Endothelial cell of umbilical vein (primary cell): ENCODE measurements at regions not wholly inside any gene's neighbourhood (a gene's known extent, or its start where the extent isn't known, plus 50 kb on each side); places are given as distances from the start of the nearest gene placed in this dataset.

ENCODE experiments used
- BruUV-seq: library from RNA; stranded (reverse); fragments of 400-500 nt; replicated peaks from 2 replicates; lab custom pipeline; 2021; lab: Mats Ljungman, UMichigan
- CTCF ChIA-PET: fragments of 300-600, 350-600 bp; sonication (Branson Sonifier 250); formaldehyde crosslinking; loops from one replicate; lab custom pipeline; 2021; ENCODE audit warnings: antibody characterized with exemption, inconsistent platforms; lab: Charles Lee
- POLR2A ChIA-PET: fragments of 300-600, 350-600 bp; sonication (Branson Sonifier 250); formaldehyde crosslinking; loops from one replicate; lab custom pipeline; 2021; ENCODE audit warnings: antibody characterized with exemption, inconsistent platforms; lab: Charles Lee
- DNase-seq: peaks from one replicate; pipeline ENCODE4 v3.0.0-alpha.2; 2011; ENCODE audit warnings: low read depth, low spot score
- FAIRE-seq: peaks from 2 replicates; lab custom pipeline; 2011; peaks lifted over from hg19 to GRCh38; lab: Jason Lieb, UNC
- H2AFZ ChIP-seq: 2 replicates; pipeline ENCODE4 v1.6.0; 2012; ENCODE audit warnings: low read depth, low read length, control low read depth, inconsistent platforms
- H3K27ac ChIP-seq: 2 replicates; pipeline ENCODE4 v1.5.1; 2011; ENCODE audit warnings: low read depth, mild to moderate bottlenecking, control low read depth, low read length, moderate library complexity; ENCODE audit not compliant: insufficient read depth
- H3K27me3 ChIP-seq, 2 experiments: 2 replicates each; pipeline versions ENCODE4 v1.6.0 to v1.6.1; 2011; ENCODE audit warnings: low read length in 2 of 2, mixed read lengths in 1 of 2; ENCODE audit not compliant: control insufficient read depth in 2 of 2, insufficient read depth in 2 of 2
- H3K36me3 ChIP-seq, 2 experiments: 2 replicates in 1 of 2; 3 replicates in 1 of 2; pipeline ENCODE4 v1.5.1; 2011; ENCODE audit warnings: low read length in 2 of 2, mild to moderate bottlenecking in 1 of 2, moderate library complexity in 1 of 2; ENCODE audit not compliant: control insufficient read depth in 2 of 2, insufficient read depth in 2 of 2; ENCODE audit errors: extremely low read depth in 1 of 2
- H3K4me1 ChIP-seq: 3 replicates; pipeline ENCODE4 v1.5.1; 2011; ENCODE audit warnings: mild to moderate bottlenecking, low read length; ENCODE audit not compliant: control insufficient read depth, insufficient read depth; ENCODE audit errors: extremely low read depth
- H3K4me2 ChIP-seq: 2 replicates; pipeline ENCODE4 v1.6.1; 2011; ENCODE audit warnings: low read length, control low read depth, mixed read lengths; ENCODE audit not compliant: insufficient read depth
- H3K4me3 ChIP-seq, 3 experiments: fragments of 200-600 bp in 1 of 3; sonication (generic), shearing (Covaris generic) in 1 of 3; replicated peaks in 1 of 3; 2 replicates each; pipeline ENCODE4 v1.5.1; 2011 to 2016; ENCODE audit warnings: control low read depth in 3 of 3, low read length in 3 of 3, mild to moderate bottlenecking in 2 of 3, inconsistent platforms in 1 of 3, low read depth in 1 of 3, moderate library complexity in 1 of 3; ENCODE audit not compliant: insufficient read depth in 1 of 3
- H3K79me2 ChIP-seq: 2 replicates; pipeline ENCODE4 v1.6.0; 2012; ENCODE audit warnings: low read length, inconsistent platforms; ENCODE audit not compliant: control insufficient read depth, insufficient read depth
- H3K9ac ChIP-seq: replicated peaks from 2 replicates; pipeline ENCODE3; 2011; ENCODE audit warnings: low read length, control low read depth; ENCODE audit not compliant: insufficient read depth; ENCODE audit errors: extremely low read depth
- H3K9me1 ChIP-seq: replicated peaks from 3 replicates; pipeline ENCODE4 v1.6.0; 2011; ENCODE audit warnings: mild to moderate bottlenecking, low read length; ENCODE audit not compliant: control insufficient read depth, insufficient read depth; ENCODE audit errors: extremely low read depth
- H3K9me3 ChIP-seq: replicated peaks from 2 replicates; pipeline ENCODE4 v1.5.1; 2012; ENCODE audit warnings: low read length, inconsistent platforms; ENCODE audit not compliant: control insufficient read depth, insufficient read depth
- H4K20me1 ChIP-seq: replicated peaks from 2 replicates; pipeline ENCODE3; 2011; ENCODE audit warnings: mild to moderate bottlenecking, low read length; ENCODE audit not compliant: control insufficient read depth, insufficient read depth; ENCODE audit errors: extremely low read depth
- EZH2 ChIP-seq: IDR thresholded peaks from 2 replicates; pipeline ENCODE4 v1.6.1; 2012; ENCODE audit warnings: borderline replicate concordance, low read depth, mild to moderate bottlenecking, moderate library complexity, low read length, inconsistent platforms; ENCODE audit not compliant: severe bottlenecking
- FOS ChIP-seq: IDR thresholded peaks from 2 replicates; pipeline ENCODE4 v1.6.1; 2011; ENCODE audit warnings: mild to moderate bottlenecking, low read length, moderate library complexity, borderline replicate concordance; ENCODE audit not compliant: insufficient read depth
- GATA2 ChIP-seq: IDR thresholded peaks from 2 replicates; pipeline ENCODE4 v1.7.0; 2011; ENCODE audit warnings: low read depth, mild to moderate bottlenecking, moderate library complexity, mixed read lengths, low read length; ENCODE audit not compliant: insufficient read length, insufficient read depth
- JUN ChIP-seq: IDR thresholded peaks from 2 replicates; pipeline ENCODE4 v1.6.1; 2011; ENCODE audit warnings: borderline replicate concordance, low read depth; ENCODE audit not compliant: insufficient read length, insufficient read depth
- MYC ChIP-seq: IDR thresholded peaks from one replicate; pipeline ENCODE4 v1.6.1; 2011; ENCODE audit warnings: mild to moderate bottlenecking, low read depth, low read length
- POLR2A ChIP-seq: IDR thresholded peaks from 2 replicates; pipeline ENCODE4 v1.6.1; 2012; ENCODE audit warnings: low read depth, mild to moderate bottlenecking, control low read depth, low read length
- POLR2AphosphoS5 ChIP-seq: IDR thresholded peaks from 2 replicates; pipeline ENCODE4 v1.6.1; 2012; ENCODE audit warnings: low read depth, mild to moderate bottlenecking, control low read depth, low read length, moderate library complexity; ENCODE audit not compliant: insufficient read depth
- dilution Hi-C: fragments of 300-500 bp; cut with MboI; formaldehyde crosslinking; loops from one replicate; pipeline ENCODE4 v1.15.0; 2019; ENCODE audit warnings: low sequenced_read_pairs; ENCODE audit not compliant: extremely low pct_ligation_motif_present
- intact Hi-C: fragments of 100-400 bp; cut with micrococcal nuclease; formaldehyde crosslinking; loops from one replicate; pipeline ENCODE4 v1.10.0; 2022
- TF ChIP-seq, protein P1 (sequence below), 2 donors: IDR thresholded peaks; 1 replicate in 1 of 2; 2 replicates in 1 of 2; pipeline ENCODE4 v1.5.1; 2011; ENCODE audit warnings: low read length in 2 of 2, mild to moderate bottlenecking in 2 of 2, moderate library complexity in 2 of 2, control low read depth in 1 of 2, inconsistent platforms in 1 of 2, low read depth in 1 of 2; ENCODE audit not compliant: insufficient read depth in 1 of 2; ENCODE audit errors: extremely low read depth in 1 of 2
- TF ChIP-seq, protein P2 (sequence below): IDR thresholded peaks from 2 replicates; pipeline ENCODE4 v1.6.1; 2011; ENCODE audit not compliant: insufficient read depth, insufficient read length

GRCh38 chr1:79852004-79852403 lies 845.5 kb upstream of the ADGRL4 start:
- BruUV-seq, result no TSS peak
- Histone ChIP-seq H3K27me3 (no peaks in the 10 kb centered on the region), H3K4me2 (no peak overlapping the region), H3K27ac (no peak overlapping the region), H3K9me3 (no peaks in the 10 kb centered on the region), H4K20me1 (no peaks in the 10 kb centered on the region), H3K36me3 (no peaks in the 10 kb centered on the region), H3K9ac (no peak overlapping the region), H3K4me3 (no peak overlapping the region), H3K4me1 (no peaks in the 10 kb centered on the region), H3K9me1 (no peaks in the 10 kb centered on the region), H2AFZ (no peak overlapping the region), H3K79me2 (no peaks in the 10 kb centered on the region)
- dilution Hi-C loops, result no loop called here
- intact Hi-C loops, result loop anchor here (10.0 kb wide), 1 partner anchor 347 kb away; no protein-coding TSS in a partner anchor
- POLR2A ChIA-PET, result no interaction called here
- CTCF ChIA-PET, result no interaction called here
- no peak for FAIRE-seq
- DNase-seq, result no peak
- no peak for TF ChIP-seq MYC
- no peak for TF ChIP-seq GATA2
- TF ChIP-seq EZH2, result no peak
- TF ChIP-seq FOS, result no peak
- TF ChIP-seq POLR2AphosphoS5, result no peak
- TF ChIP-seq POLR2A, result no peak
- TF ChIP-seq, protein P1, sequence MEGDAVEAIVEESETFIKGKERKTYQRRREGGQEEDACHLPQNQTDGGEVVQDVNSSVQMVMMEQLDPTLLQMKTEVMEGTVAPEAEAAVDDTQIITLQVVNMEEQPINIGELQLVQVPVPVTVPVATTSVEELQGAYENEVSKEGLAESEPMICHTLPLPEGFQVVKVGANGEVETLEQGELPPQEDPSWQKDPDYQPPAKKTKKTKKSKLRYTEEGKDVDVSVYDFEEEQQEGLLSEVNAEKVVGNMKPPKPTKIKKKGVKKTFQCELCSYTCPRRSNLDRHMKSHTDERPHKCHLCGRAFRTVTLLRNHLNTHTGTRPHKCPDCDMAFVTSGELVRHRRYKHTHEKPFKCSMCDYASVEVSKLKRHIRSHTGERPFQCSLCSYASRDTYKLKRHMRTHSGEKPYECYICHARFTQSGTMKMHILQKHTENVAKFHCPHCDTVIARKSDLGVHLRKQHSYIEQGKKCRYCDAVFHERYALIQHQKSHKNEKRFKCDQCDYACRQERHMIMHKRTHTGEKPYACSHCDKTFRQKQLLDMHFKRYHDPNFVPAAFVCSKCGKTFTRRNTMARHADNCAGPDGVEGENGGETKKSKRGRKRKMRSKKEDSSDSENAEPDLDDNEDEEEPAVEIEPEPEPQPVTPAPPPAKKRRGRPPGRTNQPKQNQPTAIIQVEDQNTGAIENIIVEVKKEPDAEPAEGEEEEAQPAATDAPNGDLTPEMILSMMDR (IDR thresholded peaks at IDR 0.05; ENCODE audit: extremely low read depth in 1 of 2, insufficient read depth in 1 of 2, low read depth in 1 of 2, low read length in 2 of 2), result no peak
- TF ChIP-seq, protein P2, sequence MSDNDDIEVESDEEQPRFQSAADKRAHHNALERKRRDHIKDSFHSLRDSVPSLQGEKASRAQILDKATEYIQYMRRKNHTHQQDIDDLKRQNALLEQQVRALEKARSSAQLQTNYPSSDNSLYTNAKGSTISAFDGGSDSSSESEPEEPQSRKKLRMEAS, result no peak
- no peak for TF ChIP-seq JUN
